GM12878 (cell line): ENCODE measurements at regions not wholly inside any gene's neighbourhood (a gene's known extent, or its start where the extent isn't known, plus 50 kb on each side); places are given as distances from the start of the nearest gene placed in this dataset.

Source experiments
- ATAC-seq: fragments of 200-7000 bp; cut with Tn5 transposase; 3 replicates; pipeline ENCODE4 v1.9.1; 2020; ENCODE audit warnings: mild to moderate bottlenecking, moderate library complexity
- BruUV-seq: library from RNA; stranded (reverse); fragments of 400-500 nt; replicated peaks from 2 replicates; lab custom pipeline; 2021; lab: Mats Ljungman, UMichigan
- CTCF ChIA-PET: fragments of 300-600 bp; sonication (Branson Sonifier 250); formaldehyde crosslinking; extraction: SDS; loops from one replicate; lab custom pipeline; 2021; ENCODE audit warnings: inconsistent platforms; lab: Yijun Ruan, JAX
- POLR2A ChIA-PET: fragments of 350-600 bp; formaldehyde crosslinking; extraction: SDS; loops from one replicate; lab custom pipeline; 2021; ENCODE audit warnings: inconsistent platforms; lab: Charles Lee
- RAD21 ChIA-PET: fragments of 300-600 bp; sonication (Branson Sonifier 250); formaldehyde crosslinking; loops from one replicate; lab custom pipeline; 2023; ENCODE audit warnings: antibody characterized with exemption; ENCODE audit not compliant: unreplicated experiment; lab: Charles Lee
- SMC1A ChIA-PET: fragments of 300-600 bp; sonication (Branson Sonifier 250); formaldehyde crosslinking; loops from one replicate; lab custom pipeline; 2023; ENCODE audit not compliant: unreplicated experiment, uncharacterized antibody; lab: Charles Lee
- DNase-seq: peaks from one replicate; pipeline ENCODE4 v3.0.0-alpha.2; 2011; ENCODE audit warnings: low read depth, low spot score
- FAIRE-seq: peaks from 3 replicates; lab custom pipeline; 2011; peaks lifted over from hg19 to GRCh38; lab: Jason Lieb, UNC
- H2AFZ ChIP-seq: 2 replicates; pipeline ENCODE4 v1.6.0; 2011; ENCODE audit warnings: low read depth, low read length, control low read depth; ENCODE audit not compliant: control insufficient read depth
- H3K27ac ChIP-seq: 2 replicates; pipeline ENCODE4 v1.5.1; 2011; ENCODE audit warnings: control low read depth; ENCODE audit not compliant: control insufficient read depth, insufficient read depth
- H3K27me3 ChIP-seq, 2 experiments: replicated peaks in 1 of 2; 2 replicates each; pipeline versions ENCODE4 v1.6.0 to v1.6.1; 2011; ENCODE audit warnings: low read length in 1 of 2; ENCODE audit not compliant: control insufficient read depth in 2 of 2, insufficient read depth in 2 of 2
- H3K36me3 ChIP-seq, 2 experiments: 2 replicates each; pipeline ENCODE4 v1.5.1; 2011; ENCODE audit warnings: low read length in 1 of 2; ENCODE audit not compliant: control insufficient read depth in 2 of 2, insufficient read depth in 2 of 2
- H3K4me1 ChIP-seq: 2 replicates; pipeline ENCODE4 v1.6.1; 2011; ENCODE audit warnings: mild to moderate bottlenecking, low read length, moderate library complexity, mixed read lengths; ENCODE audit not compliant: control insufficient read depth, insufficient read depth
- H3K4me2 ChIP-seq: 2 replicates; pipeline ENCODE4 v1.6.0; 2011; ENCODE audit warnings: control low read depth; ENCODE audit not compliant: control insufficient read depth, insufficient read depth
- H3K4me3 ChIP-seq: fragments of 200-600 bp; sonication (generic); 2 replicates; pipeline ENCODE4 v1.5.1; 2016
- H3K79me2 ChIP-seq: 2 replicates; pipeline ENCODE4 v1.6.0; 2011; ENCODE audit warnings: low read length; ENCODE audit not compliant: control insufficient read depth, insufficient read depth
- H3K9ac ChIP-seq: 2 replicates; pipeline ENCODE4 v1.8.0; 2011; ENCODE audit warnings: low read length, control low read depth, mixed read lengths; ENCODE audit not compliant: control insufficient read depth, insufficient read depth
- H3K9me3 ChIP-seq: replicated peaks from 3 replicates; pipeline ENCODE4 v1.5.1; 2011; ENCODE audit warnings: mild to moderate bottlenecking, low read length; ENCODE audit not compliant: control insufficient read depth, insufficient read depth
- H4K20me1 ChIP-seq: 2 replicates; pipeline ENCODE4 v1.6.0; 2011; ENCODE audit not compliant: control insufficient read depth, insufficient read depth
- ATF7 ChIP-seq: fragments of 450-650 bp; IDR thresholded peaks from 2 replicates; pipeline ENCODE4 v1.6.1; 2016; ENCODE audit warnings: low read depth, mild to moderate bottlenecking
- BRCA1 ChIP-seq: IDR thresholded peaks from 2 replicates; pipeline ENCODE4 v1.6.1; 2011; ENCODE audit warnings: low read depth, low read length, improper control_type of control experiment
- CEBPB ChIP-seq, 2 experiments: fragments of 150-350 bp in 1 of 2; IDR thresholded peaks; 2 replicates each; pipeline ENCODE4 v1.6.1; 2012 to 2014; ENCODE audit warnings: low read depth in 2 of 2, low read length in 2 of 2, borderline replicate concordance in 1 of 2, inconsistent platforms in 1 of 2
- CHD1 ChIP-seq: IDR thresholded peaks from 2 replicates; pipeline ENCODE4 v1.6.1; 2012; ENCODE audit warnings: low read depth, low read length, improper control_type of control experiment
- CREB1 ChIP-seq: IDR thresholded peaks from 2 replicates; pipeline ENCODE4 v1.6.1; 2012; ENCODE audit warnings: low read depth, mild to moderate bottlenecking, inconsistent platforms
- DPF2 ChIP-seq: fragments of 450-650 bp; IDR thresholded peaks from 2 replicates; pipeline ENCODE4 v1.6.1; 2017; ENCODE audit warnings: mild to moderate bottlenecking
- EP300 ChIP-seq, 2 experiments: fragments of 150-350 bp in 1 of 2; IDR thresholded peaks; 2 replicates each; pipeline ENCODE4 v1.6.1; 2011 to 2012; ENCODE audit warnings: low read depth in 2 of 2, low read length in 2 of 2, borderline replicate concordance in 1 of 2, improper control_type of control experiment in 1 of 2, inconsistent platforms in 1 of 2; ENCODE audit not compliant: control insufficient read depth in 1 of 2
- ETV6 ChIP-seq, 2 experiments: fragments of 450-650 bp in 1 of 2; IDR thresholded peaks in 1 of 2; conservative IDR thresholded peaks in 1 of 2; 2 replicates each; pipeline ENCODE4 v1.6.1; 2014; ENCODE audit warnings: antibody characterized with exemption in 1 of 2, borderline replicate concordance in 1 of 2, low read depth in 1 of 2, mild to moderate bottlenecking in 1 of 2, moderate library complexity in 1 of 2
- MEF2B ChIP-seq: fragments of 450-650 bp; IDR thresholded peaks from 2 replicates; pipeline ENCODE4 v1.6.1; 2018; ENCODE audit warnings: mild to moderate bottlenecking, moderate library complexity; ENCODE audit not compliant: partially characterized antibody, poor library complexity, severe bottlenecking
- SPI1 ChIP-seq: IDR thresholded peaks from 2 replicates; pipeline ENCODE4 v1.6.1; 2011; ENCODE audit warnings: low read depth, mild to moderate bottlenecking, low read length, moderate library complexity, borderline replicate concordance; ENCODE audit not compliant: insufficient read depth
- SREBF1 ChIP-seq: IDR thresholded peaks from 2 replicates; pipeline ENCODE4 v1.6.1; 2012; ENCODE audit warnings: mild to moderate bottlenecking, low read length
- SREBF2 ChIP-seq: IDR thresholded peaks from 2 replicates; pipeline ENCODE4 v1.6.1; 2012; ENCODE audit warnings: mild to moderate bottlenecking, low read length
- SUPT20H ChIP-seq: IDR thresholded peaks from 2 replicates; pipeline ENCODE4 v1.6.1; 2011; ENCODE audit warnings: low read depth, mild to moderate bottlenecking, low read length, moderate library complexity, borderline replicate concordance; ENCODE audit not compliant: control insufficient read depth
- TAF1 ChIP-seq: IDR thresholded peaks from 2 replicates; pipeline ENCODE4 v1.6.1; 2011; ENCODE audit warnings: mild to moderate bottlenecking, low read depth, low read length, borderline replicate concordance
- WRNIP1 ChIP-seq: IDR thresholded peaks from 2 replicates; pipeline ENCODE4 v1.6.1; 2011; ENCODE audit warnings: low read depth, low read length, improper control_type of control experiment, borderline replicate concordance
- ZBED1 ChIP-seq: IDR thresholded peaks from 2 replicates; pipeline ENCODE4 v1.6.1; 2016; ENCODE audit warnings: borderline replicate concordance
- ZNF384 ChIP-seq: IDR thresholded peaks from 2 replicates; pipeline ENCODE4 v1.6.1; 2012; ENCODE audit warnings: low read depth, mild to moderate bottlenecking, low read length, improper control_type of control experiment, borderline replicate concordance
- WGBS: methylation state at CpG from one replicate; pipeline ENCODE4 v1.1.6; 2016; ENCODE audit warnings: low lambda C conversion rate; ENCODE audit not compliant: insufficient replicate concordance, insufficient coverage; ENCODE audit errors: missing lambda C conversion rate; 5-methylcytosine and 5-hydroxymethylcytosine counted together
- in situ Hi-C: fragments of 300-500 bp; cut with MboI; formaldehyde crosslinking; loops from 9 replicates; pipeline ENCODE4 v1.14.3; 2018; ENCODE audit warnings: mixed read lengths
- intact Hi-C: fragments of 100-400 bp; cut with micrococcal nuclease; formaldehyde crosslinking; loops from one replicate; pipeline ENCODE4 v1.14.2; 2022; ENCODE audit not compliant: unreplicated experiment
- TF ChIP-seq, protein P1 (sequence below): fragments of 150-350 bp; IDR thresholded peaks from 2 replicates; pipeline ENCODE4 v1.6.1; 2016; ENCODE audit warnings: low read depth, low read length
- TF ChIP-seq, protein P2 (sequence below): IDR thresholded peaks from 2 replicates; pipeline ENCODE4 v1.6.1; 2011; ENCODE audit warnings: low read depth, low read length, improper control_type of control experiment, borderline replicate concordance

DNA sequence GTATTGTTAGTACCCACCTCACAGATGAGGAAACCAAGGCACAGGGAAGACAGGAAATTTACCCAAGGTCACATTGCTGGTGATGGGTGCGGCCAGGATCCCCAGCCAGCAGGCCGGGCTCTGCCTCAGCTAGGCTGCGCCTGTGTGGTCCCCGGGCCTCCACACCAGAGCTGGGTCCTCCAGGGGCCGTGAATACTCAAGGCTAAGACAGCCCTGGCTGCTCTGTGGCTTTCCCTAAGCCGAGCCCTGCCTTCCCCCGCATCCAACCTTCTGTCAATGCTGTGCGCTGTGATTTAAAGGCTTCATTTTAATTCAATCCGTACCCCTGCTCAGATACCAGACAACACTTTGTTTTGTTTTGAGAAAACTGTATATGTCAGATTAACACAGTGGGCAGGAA is 246.7 kb downstream of the TTLL2 start:
- no peak for DNase-seq
- no peak overlapping the region for H3K27ac ChIP-seq
- H3K4me1 ChIP-seq: no peaks in the 10 kb centered on the region
- no peak for FAIRE-seq
- TF ChIP-seq SPI1 (no peak), BRCA1 (no peak), EP300 (IDR thresholded peaks at IDR 0.05; ENCODE audit: borderline replicate concordance in 1 of 2, control insufficient read depth in 1 of 2, low read depth in 2 of 2, low read length in 2 of 2) (no peak), ATF7 (no peak), ZBED1 (no peak), SREBF1 (no peak), ZNF384 (no peak), ETV6 (conservative IDR thresholded peaks at IDR 0.05 in 1 of 2, IDR thresholded peaks at IDR 0.05 in 1 of 2; ENCODE audit: borderline replicate concordance in 1 of 2, low read depth in 1 of 2) (no peak), DPF2 (no peak), CEBPB (IDR thresholded peaks at IDR 0.05; ENCODE audit: borderline replicate concordance in 1 of 2, low read depth in 2 of 2, low read length in 2 of 2) (no peak), SREBF2 (no peak), CHD1 (no peak), TAF1 (no peak), CREB1 (no peak), WRNIP1 (no peak), MEF2B (no peak), SUPT20H (no peak)
- TF ChIP-seq, protein P1, sequence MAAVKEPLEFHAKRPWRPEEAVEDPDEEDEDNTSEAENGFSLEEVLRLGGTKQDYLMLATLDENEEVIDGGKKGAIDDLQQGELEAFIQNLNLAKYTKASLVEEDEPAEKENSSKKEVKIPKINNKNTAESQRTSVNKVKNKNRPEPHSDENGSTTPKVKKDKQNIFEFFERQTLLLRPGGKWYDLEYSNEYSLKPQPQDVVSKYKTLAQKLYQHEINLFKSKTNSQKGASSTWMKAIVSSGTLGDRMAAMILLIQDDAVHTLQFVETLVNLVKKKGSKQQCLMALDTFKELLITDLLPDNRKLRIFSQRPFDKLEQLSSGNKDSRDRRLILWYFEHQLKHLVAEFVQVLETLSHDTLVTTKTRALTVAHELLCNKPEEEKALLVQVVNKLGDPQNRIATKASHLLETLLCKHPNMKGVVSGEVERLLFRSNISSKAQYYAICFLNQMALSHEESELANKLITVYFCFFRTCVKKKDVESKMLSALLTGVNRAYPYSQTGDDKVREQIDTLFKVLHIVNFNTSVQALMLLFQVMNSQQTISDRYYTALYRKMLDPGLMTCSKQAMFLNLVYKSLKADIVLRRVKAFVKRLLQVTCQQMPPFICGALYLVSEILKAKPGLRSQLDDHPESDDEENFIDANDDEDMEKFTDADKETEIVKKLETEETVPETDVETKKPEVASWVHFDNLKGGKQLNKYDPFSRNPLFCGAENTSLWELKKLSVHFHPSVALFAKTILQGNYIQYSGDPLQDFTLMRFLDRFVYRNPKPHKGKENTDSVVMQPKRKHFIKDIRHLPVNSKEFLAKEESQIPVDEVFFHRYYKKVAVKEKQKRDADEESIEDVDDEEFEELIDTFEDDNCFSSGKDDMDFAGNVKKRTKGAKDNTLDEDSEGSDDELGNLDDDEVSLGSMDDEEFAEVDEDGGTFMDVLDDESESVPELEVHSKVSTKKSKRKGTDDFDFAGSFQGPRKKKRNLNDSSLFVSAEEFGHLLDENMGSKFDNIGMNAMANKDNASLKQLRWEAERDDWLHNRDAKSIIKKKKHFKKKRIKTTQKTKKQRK: no peak
- TF ChIP-seq, protein P2, sequence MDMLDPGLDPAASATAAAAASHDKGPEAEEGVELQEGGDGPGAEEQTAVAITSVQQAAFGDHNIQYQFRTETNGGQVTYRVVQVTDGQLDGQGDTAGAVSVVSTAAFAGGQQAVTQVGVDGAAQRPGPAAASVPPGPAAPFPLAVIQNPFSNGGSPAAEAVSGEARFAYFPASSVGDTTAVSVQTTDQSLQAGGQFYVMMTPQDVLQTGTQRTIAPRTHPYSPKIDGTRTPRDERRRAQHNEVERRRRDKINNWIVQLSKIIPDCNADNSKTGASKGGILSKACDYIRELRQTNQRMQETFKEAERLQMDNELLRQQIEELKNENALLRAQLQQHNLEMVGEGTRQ: no peak
- no peak for ATAC-seq
- no peak overlapping the region for H3K9ac ChIP-seq
- 23% methylated on average over 9 of the region's 9 CpGs for WGBS
- H3K4me3 ChIP-seq: no peak overlapping the region
- H3K27me3 ChIP-seq: no peaks in the 10 kb centered on the region
- no peaks in the 10 kb centered on the region for H3K79me2 ChIP-seq
- ChIA-PET RAD21 (no interaction called here), SMC1A (interaction anchor here (1.1 kb wide), 1 partner anchor 106 kb away, joined by 3 read pairs; no protein-coding TSS in a partner anchor), POLR2A (no interaction called here), CTCF (interaction anchor here (0.7 kb wide), 1 partner anchor 114 kb away, joined by 3 read pairs; no protein-coding TSS in a partner anchor)
- no peaks in the 10 kb centered on the region for H3K9me3 ChIP-seq
- intact Hi-C loops: no loop called here
- H4K20me1 ChIP-seq: no peaks in the 10 kb centered on the region
- in situ Hi-C loops: no loop called here
- H3K4me2 ChIP-seq: no peak overlapping the region
- H2AFZ ChIP-seq: no peak overlapping the region
- BruUV-seq: no TSS peak
- no peaks in the 10 kb centered on the region for H3K36me3 ChIP-seq
